Activated CD4-positive, alpha-beta T cell treated with anti-CD3 and anti-CD28 coated beads, Interleukin-2, amount 50 U/mL, for 48 hours (primary cell): ENCODE measurements at regions not wholly inside any gene's neighbourhood (a gene's known extent, or its start where the extent isn't known, plus 50 kb on each side); places are given as distances from the start of the nearest gene placed in this dataset.

Source experiments
- DNase-seq, 2 experiments: peaks; one replicate each; pipeline ENCODE4 v3.0.0-alpha.2; 2020

DNA sequence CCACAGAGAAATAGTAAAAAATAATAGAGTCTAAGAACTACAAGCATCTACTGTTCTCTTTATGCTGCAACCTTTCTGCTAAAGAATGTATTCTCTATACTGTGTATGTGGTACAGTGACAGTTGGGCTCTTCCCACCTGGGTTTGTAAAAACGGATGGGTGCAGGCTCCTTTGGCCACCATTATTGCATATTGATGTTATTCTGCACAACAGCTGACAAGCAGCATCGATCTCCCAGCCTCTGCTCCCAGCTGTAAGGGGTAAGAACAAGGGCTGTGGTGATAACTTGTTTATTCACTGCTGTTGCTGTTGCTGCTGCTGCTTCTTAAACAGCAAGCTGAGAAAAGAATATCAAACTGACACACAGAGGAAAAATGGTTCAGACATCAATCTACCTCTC lies 56.1 kb downstream of the KCNRG start:
- no peak for DNase-seq

DNA sequence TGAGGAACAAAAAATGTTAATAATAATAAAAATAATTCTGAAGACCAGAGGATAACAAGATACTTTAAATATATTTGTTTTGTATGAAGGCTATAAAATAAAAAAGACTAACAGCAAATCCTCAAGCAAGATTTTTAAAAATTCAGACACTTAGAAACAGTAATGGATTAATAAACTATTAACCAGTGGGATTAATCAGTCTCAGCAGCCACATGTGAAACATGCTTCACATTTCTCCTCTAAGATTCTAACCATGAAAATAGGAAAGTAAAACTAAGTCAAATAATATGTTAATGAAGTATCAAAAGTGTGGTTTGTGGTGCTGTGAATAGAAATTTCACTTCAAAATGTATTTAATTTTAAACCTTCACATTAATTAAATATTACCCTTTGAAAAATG lies 57.4 kb downstream of the KCNRG start:
- DNase-seq: no peak

DNA sequence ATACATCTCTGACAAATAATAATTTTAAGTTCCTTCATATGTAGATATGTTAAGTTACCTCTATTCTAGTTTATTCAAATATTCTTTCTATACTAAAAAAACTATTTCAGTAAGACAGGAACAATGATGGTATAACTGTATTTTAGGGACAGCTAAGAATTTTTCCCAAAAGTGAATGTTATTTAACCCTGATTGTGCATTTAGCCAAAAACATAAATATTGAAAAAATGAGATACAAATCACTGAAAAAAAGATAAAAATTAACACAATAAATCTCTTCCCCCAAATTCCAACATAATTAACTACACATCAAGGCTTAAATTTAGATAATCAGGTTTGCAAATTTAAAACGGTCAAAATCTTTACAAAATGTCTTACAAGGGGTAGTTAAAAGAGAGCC lies 58.1 kb downstream of the KCNRG start:
- DNase-seq: no peak

DNA sequence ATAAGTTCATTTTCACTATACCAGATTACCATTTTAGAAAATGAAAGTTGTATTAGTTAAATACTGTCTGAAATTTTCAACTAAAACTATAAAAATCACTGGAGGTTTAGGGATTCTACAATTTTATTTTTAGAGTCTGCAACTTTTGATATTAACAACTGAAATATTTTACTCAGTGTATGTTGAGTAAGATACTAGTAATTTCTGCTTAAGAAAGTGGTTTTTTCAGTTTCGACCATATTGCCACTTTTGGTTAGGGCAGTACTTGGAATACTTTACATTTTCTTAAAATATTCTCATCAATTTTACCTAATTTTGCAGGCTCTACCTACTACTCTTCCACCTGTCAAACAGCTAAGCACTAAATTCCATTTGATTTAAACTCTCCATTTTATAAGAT lies 59.6 kb downstream of the KCNRG start:
- DNase-seq: no peak

DNA sequence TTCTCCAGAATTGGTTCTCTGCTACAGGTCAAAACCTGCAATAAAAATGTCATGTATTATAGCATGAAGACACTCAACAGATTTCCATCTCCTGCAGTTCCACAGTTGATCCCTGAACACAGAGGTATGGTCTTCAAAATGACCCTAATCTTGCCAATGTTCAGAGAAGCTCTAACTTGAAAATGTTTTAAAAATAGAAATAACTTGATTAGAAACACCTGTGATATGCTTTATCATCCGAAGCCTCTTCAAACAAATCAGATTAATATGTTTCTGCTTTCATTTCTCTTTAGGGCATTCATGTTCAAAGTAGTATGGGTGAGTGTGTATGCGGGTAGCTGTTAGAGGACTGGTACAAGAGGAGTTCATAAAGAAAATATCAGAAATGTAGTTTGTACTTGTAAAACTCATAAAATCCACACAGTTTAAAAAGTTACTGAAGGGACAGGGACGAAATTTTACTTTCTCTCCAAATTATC lies 60.4 kb downstream of the KCNRG start:
- DNase-seq: no peak

DNA sequence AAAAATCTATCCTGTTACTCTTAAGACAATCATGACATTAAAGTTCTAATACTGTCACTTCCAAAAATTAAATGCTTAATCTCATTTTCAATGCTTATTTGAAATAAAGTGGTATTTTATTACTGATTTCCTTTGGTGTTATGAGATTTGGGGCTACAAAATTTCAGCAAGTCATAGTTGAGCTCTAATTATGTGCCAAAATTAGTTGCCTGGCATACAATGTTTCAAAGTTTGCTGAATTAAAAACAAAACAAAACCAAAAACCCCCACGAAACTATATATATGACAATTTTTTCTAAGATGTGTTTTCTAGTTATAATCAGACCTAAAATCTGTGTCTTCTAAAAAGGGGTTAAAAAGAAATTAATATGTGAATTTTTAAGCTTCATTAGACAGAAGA lies 62.2 kb downstream of the KCNRG start:
- DNase-seq: no peak

DNA sequence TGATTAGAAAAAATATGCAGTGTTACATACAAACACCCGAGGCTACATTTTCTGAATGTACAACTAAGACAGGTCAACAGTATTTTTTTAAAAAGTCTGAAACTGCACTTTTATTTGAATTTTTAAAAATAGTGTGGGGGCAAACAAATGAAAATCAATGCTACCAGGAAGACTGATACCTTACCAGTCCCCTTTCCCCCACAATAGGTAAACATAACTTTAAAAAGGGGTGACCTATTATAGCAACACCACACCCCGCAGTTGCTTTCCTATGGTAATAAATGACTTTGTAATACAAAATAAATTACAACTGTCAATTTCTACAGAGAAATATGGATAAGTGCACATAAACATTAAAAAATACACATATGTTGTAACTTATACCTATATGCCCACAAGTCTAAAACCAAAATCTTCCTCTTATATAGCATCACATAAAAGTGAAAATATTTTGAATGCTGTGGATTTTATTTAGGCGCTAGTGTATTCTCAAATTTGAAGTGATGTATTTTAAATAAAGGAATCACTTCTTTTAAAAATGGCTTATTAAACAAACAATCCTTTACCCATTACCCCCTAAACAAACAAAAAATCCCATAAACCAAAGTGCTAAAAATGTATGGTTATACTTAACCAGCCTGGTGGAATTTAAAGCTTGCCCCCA lies 63.1 kb downstream of the KCNRG start:
- no peak for DNase-seq

DNA sequence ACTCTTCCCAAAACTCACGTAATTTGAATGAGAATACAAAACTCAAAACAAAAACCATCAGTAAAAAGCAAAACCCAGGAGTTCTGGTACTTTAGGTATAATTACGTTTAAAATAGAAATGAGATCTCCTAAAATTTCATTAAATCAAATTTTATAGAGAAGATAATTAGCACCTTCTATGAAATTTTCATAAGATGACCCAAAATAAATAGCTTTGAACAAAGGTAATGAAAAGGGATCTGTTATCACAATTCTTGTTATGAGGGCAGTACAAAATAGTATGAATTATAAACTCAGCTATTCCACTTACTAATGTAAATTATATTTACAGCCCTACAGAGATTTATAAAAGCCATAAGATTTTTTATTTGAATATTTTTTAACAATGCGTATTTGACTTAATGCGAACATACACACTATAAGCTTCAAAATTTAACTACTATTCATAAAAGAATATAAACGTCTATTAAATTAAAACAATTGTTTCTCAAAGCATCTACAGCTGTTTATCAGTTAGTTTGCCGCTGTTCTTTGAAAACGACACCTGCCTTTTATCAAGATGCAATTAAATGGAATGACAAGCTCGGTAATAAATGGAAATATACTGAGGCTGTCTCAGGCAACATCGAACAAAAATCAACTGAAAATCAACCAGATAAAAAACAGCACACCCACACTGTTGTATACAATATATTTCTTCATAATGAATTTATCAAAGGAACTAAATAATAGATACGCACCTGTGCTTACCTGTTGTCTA lies 63.8 kb downstream of the KCNRG start:
- DNase-seq: no peak

DNA sequence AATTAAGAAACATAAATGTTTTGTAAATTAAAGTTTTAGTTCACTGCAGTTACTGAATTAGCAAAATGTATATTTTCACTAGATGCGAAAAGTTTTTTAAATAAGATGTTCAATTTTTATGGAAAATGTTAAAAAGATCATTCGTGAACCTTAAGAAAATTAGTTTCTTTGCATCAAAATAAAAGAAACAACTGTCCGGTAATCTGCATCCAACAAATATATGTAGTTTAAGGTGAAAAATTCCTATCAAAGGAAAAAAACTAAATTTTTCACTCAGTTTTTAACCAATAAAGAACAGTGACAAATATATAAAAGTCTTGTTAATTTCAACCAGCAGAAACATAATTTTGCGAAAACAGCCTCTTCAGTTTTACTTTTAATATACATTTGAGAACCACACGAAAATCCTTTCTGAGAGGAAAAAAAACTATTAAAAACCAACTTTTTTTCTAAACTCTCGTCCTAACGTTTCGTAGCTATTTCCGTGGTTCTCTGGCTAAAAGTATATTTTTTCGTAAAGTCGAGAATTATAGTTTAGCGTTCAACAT lies 64.5 kb downstream of the KCNRG start:
- DNase-seq: no peak

DNA sequence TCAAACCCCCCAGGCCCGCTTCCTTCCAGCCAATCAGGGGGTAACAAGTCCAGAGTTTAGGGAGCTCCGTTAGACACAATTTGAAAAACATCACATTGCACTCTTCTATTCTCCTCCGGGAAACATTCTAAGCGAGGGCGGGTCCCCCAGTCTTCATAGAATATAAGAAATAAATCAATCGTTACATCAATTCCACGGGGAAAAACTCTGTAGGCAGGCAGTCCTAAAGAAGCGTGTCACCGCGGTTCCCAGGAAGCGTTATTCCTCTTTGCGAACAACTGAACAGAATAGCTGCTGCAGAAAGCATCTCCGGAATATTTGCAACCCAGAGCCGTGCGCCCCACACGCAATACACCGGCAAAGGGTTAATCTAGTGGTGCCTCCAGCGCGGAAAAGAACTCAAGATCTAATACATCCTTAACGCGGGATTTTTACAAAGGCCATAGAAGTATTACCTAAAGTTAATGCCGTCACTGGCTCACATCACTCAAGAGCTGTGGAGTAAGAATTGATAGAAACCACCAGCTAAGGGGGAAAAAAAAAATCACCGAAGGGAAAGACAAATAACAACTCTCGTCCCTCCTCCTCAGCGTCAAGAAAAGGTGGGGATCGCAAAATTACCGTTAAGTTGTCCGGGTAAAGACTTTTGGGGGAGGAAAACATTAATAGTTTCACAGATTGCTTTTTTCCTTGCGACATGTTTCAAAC lies 65.1 kb downstream of the KCNRG start:
- DNase-seq: peak; percentile 35 to 41

DNA sequence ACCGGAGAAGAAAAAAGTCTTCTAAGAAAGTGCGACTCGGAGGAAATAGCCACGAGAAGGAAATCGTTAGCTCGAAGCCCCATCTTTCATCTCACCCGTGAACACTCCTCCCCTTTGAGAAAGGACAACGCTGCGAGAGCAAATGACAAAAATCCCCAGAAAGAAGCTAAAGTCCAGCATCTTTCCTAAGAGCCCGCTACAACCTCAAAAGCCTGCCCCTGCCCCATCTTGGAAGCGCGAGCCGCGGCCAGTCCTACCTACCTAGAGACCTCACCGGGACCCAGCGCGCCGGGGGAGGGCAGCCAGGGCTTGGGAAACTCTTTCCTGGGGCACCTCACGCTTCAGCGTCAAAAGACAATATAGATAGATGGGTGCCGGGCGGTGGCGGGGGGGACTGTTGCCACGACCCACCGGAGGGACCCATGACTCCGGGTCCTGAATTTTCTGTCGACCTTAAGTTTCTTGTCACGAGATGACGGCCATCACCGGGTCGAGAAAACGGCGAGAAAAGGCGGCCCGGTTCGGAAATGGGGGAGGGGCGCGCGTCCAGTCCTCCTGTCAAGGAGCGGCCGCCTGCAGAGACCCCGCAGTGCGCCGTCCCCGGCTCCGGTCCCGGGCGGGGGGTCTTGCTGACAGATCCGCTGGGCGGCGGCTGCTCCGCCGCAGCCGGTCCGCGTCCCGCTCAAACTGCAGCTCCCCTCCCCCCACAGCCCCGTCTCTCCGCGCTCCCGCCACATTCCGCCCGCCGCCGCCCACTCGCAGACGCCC lies 65.9 kb downstream of the KCNRG start:
- DNase-seq: peak; percentile 68 to 69

DNA sequence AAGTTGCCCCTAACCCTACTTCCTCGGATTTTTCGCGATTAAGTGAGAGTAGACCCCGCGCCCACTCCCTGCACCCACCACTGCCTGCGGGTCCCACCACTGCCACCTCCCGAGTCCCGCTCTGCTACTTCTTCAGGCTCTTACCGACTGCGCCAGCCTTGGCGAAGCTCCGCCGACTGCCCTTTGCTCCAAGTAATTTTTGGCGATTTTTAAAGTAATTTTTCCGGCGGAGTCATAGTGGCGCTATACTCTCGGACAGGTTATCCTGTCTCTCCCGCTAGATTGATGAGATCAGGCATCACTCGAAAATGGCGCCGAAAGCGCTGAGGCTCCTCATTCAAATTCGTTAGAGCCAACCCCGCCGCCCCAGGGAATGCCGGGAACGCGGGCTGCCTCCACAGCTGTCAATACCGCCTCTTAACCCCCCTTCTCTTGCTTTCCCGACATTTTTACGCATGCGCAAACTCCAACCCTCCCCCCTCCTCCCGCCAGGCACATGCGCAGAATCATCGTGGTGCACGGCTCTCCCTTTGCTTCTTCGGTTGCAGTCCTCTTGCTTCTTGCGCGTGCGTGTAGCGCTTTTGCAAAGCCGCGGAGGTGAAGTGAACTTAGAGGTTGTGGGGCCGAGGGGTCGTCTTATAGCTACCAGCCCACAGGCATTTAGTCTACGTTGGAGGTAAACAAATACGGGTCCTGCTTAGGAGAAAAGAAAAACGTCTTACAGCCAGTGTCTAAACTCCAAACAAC lies 66.6 kb downstream of the KCNRG start:
- DNase-seq: peak; percentile 98 to 99

DNA sequence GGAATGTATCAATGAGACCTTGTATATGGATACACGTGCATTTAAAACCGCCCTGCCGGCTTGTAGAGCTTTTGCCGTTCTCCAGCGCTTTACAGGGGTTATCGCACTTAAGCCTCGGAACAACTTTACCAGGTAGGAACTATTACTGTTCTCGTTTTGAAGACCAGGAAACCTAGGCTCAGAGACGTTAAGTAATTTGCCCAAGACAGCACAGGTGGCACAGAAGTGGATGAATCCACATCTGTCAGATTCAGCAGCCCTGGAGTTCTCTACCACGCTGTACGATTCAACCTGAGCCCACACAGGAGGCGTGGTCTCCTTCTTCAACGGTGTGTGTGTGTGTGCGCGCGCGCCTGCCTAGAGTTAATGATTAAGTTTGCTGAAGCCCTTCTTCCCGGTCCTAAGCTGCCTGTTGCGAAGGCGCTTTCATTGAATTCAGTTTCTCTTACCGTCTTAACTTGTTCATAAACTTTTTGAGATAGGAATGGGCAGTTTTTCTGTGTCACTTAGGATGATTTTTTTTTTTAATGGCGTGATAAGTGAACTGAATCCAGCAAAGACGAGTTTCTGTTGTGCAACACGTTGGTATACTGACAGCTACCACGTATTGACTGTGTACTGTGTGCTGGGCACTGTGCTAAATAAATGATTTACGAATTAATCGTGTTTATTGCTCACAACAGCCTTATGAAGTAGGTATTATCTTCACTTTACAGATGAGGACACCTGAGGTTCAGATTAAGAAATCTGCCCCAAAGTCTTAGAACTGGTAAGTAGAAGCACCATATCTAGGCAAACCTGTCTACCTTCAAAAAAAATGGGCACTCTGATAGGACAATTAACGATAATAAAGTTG lies 67.4 kb downstream of the KCNRG start:
- peak; percentile 77 to 84 for DNase-seq

DNA sequence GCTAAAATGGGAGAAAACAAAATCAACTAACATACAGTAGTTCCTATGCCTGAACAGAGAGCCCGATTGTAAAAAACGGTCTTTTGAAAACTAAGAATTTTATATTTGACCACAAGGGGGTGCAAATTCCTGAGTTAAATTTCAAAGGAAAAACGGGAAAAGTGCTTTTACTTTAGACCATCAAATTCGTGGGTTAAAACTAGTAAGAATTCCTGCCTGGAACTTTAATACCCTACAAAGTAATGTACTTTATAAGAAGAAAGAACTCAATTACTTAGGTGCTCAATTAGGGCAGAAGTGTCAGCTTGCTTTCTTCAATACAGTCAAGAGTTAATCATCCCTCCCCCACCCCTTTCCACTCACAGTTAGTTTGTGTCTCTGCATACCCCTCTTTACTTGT lies 69.8 kb downstream of the KCNRG start:
- DNase-seq: no peak

DNA sequence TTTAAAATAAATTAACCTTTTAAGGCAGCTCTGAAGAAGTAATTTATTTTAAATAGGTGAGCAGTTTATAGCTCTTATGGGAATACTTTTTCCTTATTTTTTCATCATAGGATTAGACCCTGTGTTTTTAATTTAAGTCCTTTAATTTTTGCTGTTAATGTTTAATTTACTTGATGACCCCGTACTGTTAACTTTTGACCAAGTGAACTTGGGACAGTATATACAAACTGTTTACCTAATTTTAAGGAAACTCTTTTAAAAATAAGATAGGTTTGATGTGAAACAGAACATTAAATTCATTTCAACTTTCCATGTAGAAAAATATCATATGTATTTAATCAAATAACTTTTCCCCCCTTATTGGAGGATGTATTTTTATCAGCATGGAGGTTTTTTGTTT lies 74.4 kb downstream of the KCNRG start:
- DNase-seq: no peak

DNA sequence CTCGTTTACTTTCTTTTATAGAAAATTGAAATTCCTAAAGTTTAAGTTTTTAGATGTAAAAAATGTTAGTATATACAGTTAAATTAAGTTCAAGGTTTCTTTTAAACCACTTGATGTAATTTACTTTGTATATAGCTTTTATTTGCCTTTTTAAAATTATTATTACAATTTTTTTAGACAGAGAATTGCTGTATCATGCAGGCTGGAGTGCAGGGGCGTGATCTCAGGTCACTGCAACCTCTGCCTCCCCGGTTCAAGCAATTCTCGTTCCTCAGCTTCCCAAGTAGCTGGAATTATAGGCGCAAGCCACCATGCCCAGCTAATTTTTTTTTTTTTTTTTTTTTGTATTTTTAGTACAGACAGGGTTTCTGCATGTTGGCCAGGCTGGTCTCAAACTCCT lies 75.0 kb downstream of the KCNRG start:
- no peak for DNase-seq

DNA sequence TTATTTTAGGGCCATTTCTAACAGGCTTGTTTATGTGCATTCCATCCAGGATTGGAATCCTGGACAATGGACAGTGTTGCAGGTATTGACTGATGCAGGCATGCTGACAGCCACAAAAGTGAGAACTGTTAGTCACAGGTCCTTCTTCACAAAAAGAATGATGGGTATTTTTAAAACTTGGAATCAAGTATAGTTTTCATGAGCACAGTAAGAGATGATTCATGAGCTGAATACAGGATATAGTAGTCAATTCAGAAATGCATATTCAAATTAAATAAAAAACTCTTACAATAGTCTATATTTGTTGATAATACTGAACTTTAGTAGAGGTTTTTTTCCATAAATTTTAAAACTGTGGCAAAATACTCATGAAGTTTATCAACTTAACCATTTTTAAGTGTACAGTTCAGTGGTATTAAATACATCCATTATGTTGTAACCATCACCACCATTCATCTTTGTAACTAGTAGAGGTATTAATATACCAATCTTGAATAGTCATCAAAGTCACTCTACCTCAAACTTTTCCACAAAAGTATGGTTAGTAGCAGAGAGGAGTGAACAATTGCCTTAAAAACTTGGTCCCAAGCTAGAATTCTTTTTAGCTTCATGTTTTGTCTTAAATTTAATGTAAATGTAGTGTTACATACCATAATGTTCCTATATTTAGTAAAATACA lies 79.5 kb downstream of the KCNRG start:
- no peak for DNase-seq

DNA sequence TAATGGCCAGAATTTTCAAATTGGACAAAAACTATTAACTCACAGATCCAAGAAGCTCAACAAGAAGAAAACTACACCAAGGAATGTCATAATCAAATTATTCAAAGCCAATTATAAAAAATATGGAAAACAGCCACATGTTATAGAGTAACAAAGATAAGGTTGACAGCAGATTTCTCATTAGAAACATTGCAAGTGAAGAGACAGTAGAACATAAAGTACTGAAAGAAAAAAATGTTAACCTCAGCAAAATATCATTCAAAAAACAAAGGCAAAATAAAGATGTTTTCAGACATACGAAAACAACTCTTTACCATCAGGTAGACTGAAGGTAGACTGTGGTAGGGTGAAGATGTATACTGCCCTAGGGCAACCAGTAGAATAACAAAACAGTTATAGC lies 83.4 kb downstream of the KCNRG start:
- DNase-seq: no peak

DNA sequence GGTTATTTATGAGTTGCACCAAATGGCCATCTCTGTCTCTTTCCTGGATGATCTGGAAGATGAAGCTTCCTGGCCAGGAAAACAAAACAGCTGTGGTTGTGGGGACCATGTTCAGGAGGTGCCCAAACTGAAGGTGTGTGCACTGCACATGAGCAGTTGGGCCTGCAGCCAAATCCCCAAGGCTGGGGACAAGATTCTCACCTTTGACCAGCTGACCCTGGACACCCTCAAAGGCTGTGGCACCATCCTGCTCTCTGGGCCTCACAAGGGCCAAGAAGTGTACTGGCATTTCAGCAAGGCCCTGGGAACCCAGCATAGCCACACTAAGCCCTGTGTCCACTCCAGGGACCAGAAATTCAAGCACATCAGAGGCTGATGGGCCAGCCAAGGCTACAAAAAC lies 84.2 kb downstream of the KCNRG start:
- no peak for DNase-seq

DNA sequence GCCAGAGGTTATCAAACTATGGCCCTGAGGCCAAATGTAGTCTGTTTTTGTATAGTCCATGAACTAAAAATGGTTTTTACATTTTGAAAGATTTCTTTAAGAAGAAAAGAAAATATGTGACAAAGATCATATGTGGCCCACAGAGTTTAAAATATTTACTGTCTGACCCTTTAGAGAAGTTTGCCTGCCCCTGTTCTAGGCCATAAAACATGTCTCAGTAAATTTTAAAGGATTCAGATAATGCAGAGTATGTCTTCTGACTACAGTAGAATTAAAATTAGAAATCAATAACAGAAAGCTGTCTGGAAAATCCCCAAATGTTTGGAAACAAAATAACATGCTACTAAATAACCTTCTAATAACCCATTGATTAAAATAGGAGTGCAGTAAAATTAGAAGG lies 86.3 kb downstream of the KCNRG start:
- no peak for DNase-seq

DNA sequence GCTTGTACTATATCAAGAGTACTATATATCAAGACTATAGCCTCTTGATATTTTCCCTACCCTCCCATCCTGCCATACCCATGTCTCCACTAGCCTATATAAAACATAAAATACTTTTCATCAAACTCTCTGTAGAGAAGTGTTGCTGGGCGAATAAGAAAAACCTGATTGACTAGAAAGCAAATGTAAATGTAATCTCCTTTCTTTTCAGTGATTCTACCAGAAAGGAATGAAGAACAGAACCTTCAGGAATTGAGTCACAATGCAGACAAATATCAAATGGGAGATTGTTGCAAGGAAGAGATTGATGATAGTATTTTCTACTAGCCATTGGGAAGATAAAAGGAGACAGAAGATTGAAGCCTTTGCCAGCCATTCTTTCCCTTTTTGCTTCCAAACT lies 89.2 kb downstream of the KCNRG start:
- DNase-seq: no peak
